SK-MEL-5 (cell line): ENCODE measurements at regions not wholly inside any gene's neighbourhood (a gene's known extent, or its start where the extent isn't known, plus 50 kb on each side); places are given as distances from the start of the nearest gene placed in this dataset.

ENCODE experiments used
- DNase-seq: peaks from one replicate; pipeline ENCODE4 v3.0.0-alpha.2; 2016; ENCODE audit warnings: low read depth, low spot score
- in situ Hi-C: cut with HindIII; loops from 2 replicates; pipeline ENCODE4 v1.10.0; 2016; ENCODE audit warnings: low sequenced_read_pairs, high pct_unique_total_duplicates, low pct_unique_long_range_greater_than_20kb

- in situ Hi-C loops: no loop called here
- no peak for DNase-seq
These were observed 234.8 kb downstream of the MAF start for GRCh38 chr16:79365702-79366101.

GRCh38 chr16:79363484-79363883 is 237.1 kb downstream of the MAF start:
- in situ Hi-C loops: no loop called here

GRCh38 chr16:79363035-79363434 is 237.5 kb downstream of the MAF start:
- no peak for DNase-seq
- in situ Hi-C loops: no loop called here

More at GRCh38 chr16:79363484-79363883, 237.1 kb downstream of the MAF start:
- DNase-seq: no peak

- in situ Hi-C loops: no loop called here
- DNase-seq: no peak
These were observed 238.1 kb downstream of the MAF start for GRCh38 chr16:79362300-79362970.

GRCh38 chr16:79361132-79361751 is 239.3 kb downstream of the MAF start:
- in situ Hi-C loops: no loop called here

GRCh38 chr16:79360267-79360666 is 240.3 kb downstream of the MAF start:
- DNase-seq: no peak
- in situ Hi-C loops: no loop called here

More at GRCh38 chr16:79361132-79361751, 239.3 kb downstream of the MAF start:
- DNase-seq: no peak

GRCh38 chr16:79359082-79359481 is 241.5 kb downstream of the MAF start:
- DNase-seq: no peak
- in situ Hi-C loops: no loop called here

- DNase-seq: no peak
- in situ Hi-C loops: no loop called here
These were observed 242.3 kb downstream of the MAF start for GRCh38 chr16:79358188-79358587.

- DNase-seq: no peak
- in situ Hi-C loops: no loop called here
These were observed 244.8 kb downstream of the MAF start for GRCh38 chr16:79355600-79356358.

- in situ Hi-C loops: no loop called here
- DNase-seq: no peak
These were observed 248.6 kb downstream of the MAF start for GRCh38 chr16:79351927-79352326.

- in situ Hi-C loops: no loop called here
- DNase-seq: no peak
These were observed 250.7 kb downstream of the MAF start for GRCh38 chr16:79349803-79350202.

GRCh38 chr16:79348521-79349306 is 251.8 kb downstream of the MAF start:
- in situ Hi-C loops: no loop called here

GRCh38 chr16:79347277-79347676 is 253.3 kb downstream of the MAF start:
- DNase-seq: no peak
- in situ Hi-C loops: no loop called here

More at GRCh38 chr16:79348521-79349306, 251.8 kb downstream of the MAF start:
- DNase-seq: no peak

GRCh38 chr16:79339863-79340262 is 260.7 kb downstream of the MAF start:
- in situ Hi-C loops: no loop called here
- DNase-seq: no peak

- no peak for DNase-seq
- in situ Hi-C loops: no loop called here
These were observed 262.6 kb downstream of the MAF start for GRCh38 chr16:79337906-79338305.

- DNase-seq: no peak
- in situ Hi-C loops: no loop called here
These were observed 263.9 kb downstream of the MAF start for GRCh38 chr16:79336437-79337229.

- peak; percentile 32 for DNase-seq
- in situ Hi-C loops: no loop called here
These were observed 266.4 kb downstream of the MAF start for GRCh38 chr16:79334127-79334526.
